ENCODE measurements at regions not wholly inside any gene's neighbourhood (a gene's known extent, or its start where the extent isn't known, plus 50 kb on each side); places are given as distances from the start of the nearest gene placed in this dataset.
A peak's percentile ranks its signal among the peaks of the same experiment; 100 is the strongest.

- peak; percentile 45 for DNase-seq (ENCODE audit: low read depth)
Observed at GRCh38 chr5:6832994-6833393, 119.8 kb downstream of the TENT4A start.

- DNase-seq (ENCODE audit: low read depth) = no peak
Observed at GRCh38 chr5:6833406-6833805, 120.2 kb downstream of the TENT4A start.

- no peak for DNase-seq (ENCODE audit: low read depth)
Observed at GRCh38 chr5:6837095-6837494, 123.9 kb downstream of the TENT4A start.

- no peak for DNase-seq (ENCODE audit: low read depth)
Observed at GRCh38 chr5:6837519-6838110, 124.4 kb downstream of the TENT4A start.

- DNase-seq (ENCODE audit: low read depth) = no peak
Observed at GRCh38 chr5:6838736-6839135, 125.5 kb downstream of the TENT4A start.

GRCh38 chr5:6840136-6840793 is 127.0 kb downstream of the TENT4A start:
- DNase-seq (ENCODE audit: low read depth) = no peak

GRCh38 chr5:6843335-6843734 is 130.1 kb downstream of the TENT4A start:
- no peak for DNase-seq (ENCODE audit: low read depth)

GRCh38 chr5:6843821-6844220 is 130.6 kb downstream of the TENT4A start:
- no peak for DNase-seq (ENCODE audit: low read depth)

- no peak for DNase-seq (ENCODE audit: low read depth)
Observed at GRCh38 chr5:6845856-6846255, 132.6 kb downstream of the TENT4A start.

GRCh38 chr5:6847870-6848269 is 134.6 kb downstream of the TENT4A start:
- no peak for DNase-seq (ENCODE audit: low read depth)

GRCh38 chr5:6849316-6850105 is 136.3 kb downstream of the TENT4A start:
- DNase-seq (ENCODE audit: low read depth) = peak; percentile 8

GRCh38 chr5:6850106-6850432 is 136.8 kb downstream of the TENT4A start:
- no peak for DNase-seq (ENCODE audit: low read depth)

- DNase-seq (ENCODE audit: low read depth) = no peak
Observed at GRCh38 chr5:6856653-6857052, 143.4 kb downstream of the TENT4A start.

GRCh38 chr5:6858419-6858818 is 145.2 kb downstream of the TENT4A start:
- DNase-seq (ENCODE audit: low read depth) = no peak

- no peak for DNase-seq (ENCODE audit: low read depth)
Observed at GRCh38 chr5:6859023-6859422, 145.8 kb downstream of the TENT4A start.

GRCh38 chr5:6859951-6860638 is 146.9 kb downstream of the TENT4A start:
- DNase-seq (ENCODE audit: low read depth) = no peak

- DNase-seq (ENCODE audit: low read depth) = no peak
Observed at GRCh38 chr5:6861036-6861435, 147.8 kb downstream of the TENT4A start.

GRCh38 chr5:6861667-6862066 is 148.4 kb downstream of the TENT4A start:
- DNase-seq (ENCODE audit: low read depth) = no peak

GRCh38 chr5:6862306-6862705 is 149.1 kb downstream of the TENT4A start:
- DNase-seq (ENCODE audit: low read depth) = no peak

- DNase-seq (ENCODE audit: low read depth) = no peak
Observed at GRCh38 chr5:6867712-6868111, 154.5 kb downstream of the TENT4A start.

GRCh38 chr5:6868171-6868570 is 154.9 kb downstream of the TENT4A start:
- no peak for DNase-seq (ENCODE audit: low read depth)

GRCh38 chr5:6868575-6869215 is 155.5 kb downstream of the TENT4A start:
- DNase-seq (ENCODE audit: low read depth) = no peak
